ENCODE measurements at regions not wholly inside any gene's neighbourhood (a gene's known extent, or its start where the extent isn't known, plus 50 kb on each side); places are given as distances from the start of the nearest gene placed in this dataset.
"Not testable (repeated sequence)": the region's sequence is repeated elsewhere in the genome, so short reads cannot be mapped to it uniquely, and the experiment has no call there.

- TF ChIP-seq CTCF (IDR thresholded peaks at IDR 0.05; ENCODE audit: poor library complexity); EZH2phosphoT487 (IDR thresholded peaks at IDR 0.05; ENCODE audit: low read depth, severe bottlenecking, unreplicated experiment); EZH2 (IDR thresholded peaks at IDR 0.05; ENCODE audit: borderline replicate concordance): not testable (repeated sequence)
These were observed 127.2 kb downstream of the GOLGA8T start for GRCh38 chr15:30262142-30262460.
